C4-2B (cell line): ENCODE measurements at regions not wholly inside any gene's neighbourhood (a gene's known extent, or its start where the extent isn't known, plus 50 kb on each side); places are given as distances from the start of the nearest gene placed in this dataset.

ENCODE experiments used
- CTCF ChIP-seq: fragments of 450-650 bp; conservative IDR thresholded peaks from 2 replicates; pipeline ENCODE4 v1.5.1; 2017; ENCODE audit warnings: mild to moderate bottlenecking
- ZFX ChIP-seq: fragments of 450-650 bp; IDR thresholded peaks from 2 replicates; pipeline ENCODE4 v1.6.1; 2017

GRCh38 chr7:131194070-131194865 lies 133.4 kb upstream of the MKLN1 start:
- TF ChIP-seq CTCF (no peak), ZFX (no peak)
